ENCODE measurements at regions not wholly inside any gene's neighbourhood (a gene's known extent, or its start where the extent isn't known, plus 50 kb on each side); places are given as distances from the start of the nearest gene placed in this dataset.

- TF ChIP-seq CTCF (conservative IDR thresholded peaks at IDR 0.05): no peak
- no peak for TF ChIP-seq ZFX (IDR thresholded peaks at IDR 0.05)
Measured at GRCh38 chr20:57001126-57001767, 265.2 kb downstream of the BMP7 start.
